HG03108 (cell line): ENCODE measurements at regions not wholly inside any gene's neighbourhood (a gene's known extent, or its start where the extent isn't known, plus 50 kb on each side); places are given as distances from the start of the nearest gene placed in this dataset.

Source experiments
- ATAC-seq: cut with Tn5 transposase; IDR thresholded peaks from one replicate; pipeline ENCODE4 v1.9.1; 2021; ENCODE audit warnings: moderate library complexity; ENCODE audit not compliant: unreplicated experiment

DNA sequence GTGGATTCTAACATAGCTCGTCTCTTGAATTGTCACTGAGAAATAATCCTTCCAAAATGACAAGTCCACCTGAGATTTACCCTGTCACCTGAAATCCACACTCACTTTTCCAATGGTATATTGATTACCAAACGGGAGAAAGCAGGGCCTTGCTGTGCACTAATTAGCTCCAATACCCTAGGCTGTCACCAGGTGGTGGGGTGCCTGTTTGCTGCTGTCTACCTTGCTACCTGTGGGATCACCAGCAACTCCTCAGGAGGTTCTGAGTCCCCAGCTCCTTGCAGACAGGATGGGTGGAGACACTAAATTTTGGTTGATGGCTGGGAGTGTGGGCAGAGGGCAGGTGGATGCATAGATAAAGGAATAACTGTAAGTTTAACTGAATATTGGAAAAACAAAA, 237.2 kb upstream of the ZNF32 start:
- no peak for ATAC-seq

DNA sequence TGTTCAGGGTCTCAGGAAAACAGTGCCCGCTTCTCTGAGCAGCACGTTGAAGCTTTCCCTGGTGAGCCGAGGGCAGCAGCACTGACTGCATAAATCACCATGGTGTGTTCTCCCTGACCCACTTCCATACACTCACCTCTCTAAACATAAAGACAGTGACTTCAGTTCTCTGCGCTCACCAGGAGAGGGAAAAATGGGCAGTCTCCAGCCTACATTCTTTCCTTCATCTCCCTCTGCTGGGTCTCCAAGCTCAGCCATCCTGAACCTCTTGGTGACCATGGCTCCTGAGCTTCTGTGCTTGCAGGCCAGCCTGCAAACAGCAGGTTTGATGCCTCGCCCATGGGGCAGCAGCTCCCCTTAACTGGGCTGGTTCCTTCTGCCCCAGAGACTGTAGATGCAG, 236.6 kb upstream of the ZNF32 start:
- no peak for ATAC-seq

DNA sequence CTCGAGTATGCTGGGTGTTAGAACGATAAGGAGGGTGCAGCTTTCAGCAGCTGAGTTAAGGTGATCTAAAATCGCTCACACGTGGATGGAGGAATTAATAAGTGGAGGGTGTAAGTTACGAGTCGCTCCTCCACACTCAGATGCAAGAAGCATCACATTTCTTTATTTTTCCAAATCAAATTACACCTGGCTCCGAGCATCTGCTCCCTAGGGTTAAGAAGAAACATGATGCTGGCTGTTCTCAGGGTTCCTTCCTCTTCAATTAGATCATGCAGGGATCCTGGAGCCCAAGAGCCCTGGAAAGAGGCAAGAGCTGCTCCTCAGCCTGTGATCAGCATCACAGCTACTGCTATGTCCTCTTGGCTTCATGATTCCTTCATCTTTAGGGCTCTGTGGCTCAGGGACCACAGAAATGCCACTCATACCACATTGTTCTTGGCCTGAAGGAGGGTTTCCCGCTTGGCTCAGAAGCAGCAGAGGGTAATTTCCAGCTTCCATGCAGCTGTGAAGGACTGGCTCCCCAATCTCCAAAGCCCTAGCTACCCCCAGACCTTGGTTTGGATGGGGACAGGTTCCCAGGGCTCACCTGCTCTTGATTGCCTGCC, 235.9 kb upstream of the ZNF32 start:
- no peak for ATAC-seq

DNA sequence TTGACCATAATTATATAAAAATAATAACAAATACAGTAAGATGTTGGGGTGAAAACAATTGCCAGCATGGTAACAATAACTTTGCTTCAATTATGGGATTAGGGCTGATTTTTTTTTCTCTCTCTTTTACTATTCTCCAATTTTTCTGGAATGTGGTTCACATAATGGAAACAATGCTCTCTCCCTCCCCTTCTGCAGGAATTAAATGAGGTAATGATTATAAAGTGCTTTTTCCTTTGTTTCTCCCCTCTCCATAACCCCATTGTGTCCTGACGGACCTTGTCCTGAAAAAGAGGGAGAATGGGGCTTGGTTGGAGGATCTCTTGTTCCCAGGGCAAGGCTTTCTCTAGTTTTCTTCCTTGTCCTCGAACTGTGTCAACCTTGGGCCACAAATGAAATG, 234.0 kb upstream of the ZNF32 start:
- no peak for ATAC-seq

DNA sequence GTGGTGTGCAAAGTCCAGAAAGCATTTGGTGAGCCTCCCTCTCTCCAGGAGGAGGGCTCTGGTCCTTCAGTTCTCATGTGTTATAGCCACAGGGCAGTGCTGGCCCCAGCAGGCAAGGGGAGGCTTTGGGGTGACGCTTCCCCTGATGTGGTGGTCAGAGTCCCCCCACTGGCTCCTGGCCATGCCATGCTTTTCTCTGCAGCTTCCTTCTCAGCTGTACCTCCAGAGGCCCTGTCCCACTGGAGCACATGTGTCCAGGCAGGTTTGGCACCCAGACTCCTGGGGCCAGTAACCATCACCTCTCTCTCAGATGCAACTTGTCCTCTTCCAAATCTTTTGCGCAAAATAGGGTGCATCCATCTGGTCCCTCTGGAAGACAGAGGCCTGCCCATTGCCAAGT, 233.0 kb upstream of the ZNF32 start:
- no peak for ATAC-seq

DNA sequence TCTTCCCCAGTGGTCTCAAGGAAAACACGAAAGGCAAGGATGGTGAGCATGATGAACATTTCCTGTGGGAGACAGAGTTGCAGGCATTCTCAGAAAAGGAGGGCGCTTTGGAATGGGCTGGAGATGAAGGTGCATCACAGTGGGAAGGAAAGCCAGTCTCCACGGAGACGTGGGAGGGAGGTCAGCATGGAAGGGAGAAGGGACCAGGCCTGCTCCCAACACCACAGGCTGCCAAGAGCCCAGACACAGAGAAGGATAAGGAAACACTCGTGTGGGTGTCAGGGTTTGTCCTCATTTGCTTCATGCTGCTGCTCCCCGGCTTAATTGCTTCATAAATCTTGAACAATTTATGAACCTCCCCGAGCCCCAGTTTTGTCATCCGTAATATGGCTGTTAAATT, 231.5 kb upstream of the ZNF32 start:
- ATAC-seq: no peak

DNA sequence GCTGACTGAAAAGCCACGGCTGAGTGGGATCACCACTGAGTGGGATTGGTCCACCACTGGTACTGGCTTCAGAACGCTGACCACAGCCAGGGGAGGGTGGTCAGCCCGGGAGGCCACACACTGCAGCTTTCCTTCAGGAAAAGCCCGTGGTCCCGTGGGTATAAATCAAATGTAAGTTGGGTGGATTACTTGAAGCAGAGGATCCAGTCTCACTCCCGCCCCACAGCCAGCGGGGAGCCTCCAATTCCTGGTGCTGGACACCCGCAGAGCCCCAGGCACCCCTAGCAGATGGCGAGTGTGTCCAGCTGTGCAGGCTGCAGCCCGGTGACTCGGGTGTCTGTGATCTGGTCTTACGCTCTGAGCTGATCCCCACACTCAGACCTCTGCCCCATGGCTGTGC, 231.1 kb upstream of the ZNF32 start:
- ATAC-seq: no peak

DNA sequence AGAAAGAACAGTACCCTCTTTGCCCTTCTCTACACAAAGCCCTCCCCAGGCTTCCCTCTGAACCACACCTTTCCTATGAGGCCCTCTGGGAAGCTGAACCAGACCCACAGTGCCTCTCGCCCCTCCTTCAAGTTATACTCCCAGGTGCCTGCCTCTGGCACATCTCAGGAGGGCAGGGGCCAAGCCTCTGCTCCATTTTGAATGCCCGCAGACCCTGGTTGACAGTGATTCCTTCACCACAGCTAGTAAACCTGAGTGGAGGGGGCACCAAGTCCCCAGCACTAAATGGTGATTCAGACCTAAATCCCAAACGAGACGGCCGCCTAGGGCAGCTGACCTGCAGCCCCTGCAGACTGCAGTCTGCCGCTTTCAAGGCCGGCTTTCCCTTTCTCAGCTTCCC, 230.5 kb upstream of the ZNF32 start:
- no peak for ATAC-seq

DNA sequence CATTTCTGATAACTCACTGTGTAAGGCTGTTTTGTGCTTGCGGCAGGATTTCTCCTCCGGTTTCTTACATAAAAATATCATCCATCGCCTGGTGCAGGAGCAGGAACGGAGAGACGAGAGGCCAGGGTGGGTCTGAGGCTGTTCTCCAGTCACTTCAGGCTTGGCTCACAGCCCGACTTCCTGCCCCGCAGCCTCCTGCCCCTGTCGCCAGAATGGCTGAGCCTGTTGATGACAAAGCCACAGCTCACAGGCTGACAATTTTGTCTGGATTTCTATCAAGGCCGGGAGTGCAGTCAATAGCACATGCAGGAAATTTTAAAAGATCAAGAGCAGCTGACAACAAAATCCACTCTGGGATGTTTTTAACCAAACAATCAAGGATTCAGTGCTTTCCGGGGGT, 229.7 kb upstream of the ZNF32 start:
- ATAC-seq: no peak

DNA sequence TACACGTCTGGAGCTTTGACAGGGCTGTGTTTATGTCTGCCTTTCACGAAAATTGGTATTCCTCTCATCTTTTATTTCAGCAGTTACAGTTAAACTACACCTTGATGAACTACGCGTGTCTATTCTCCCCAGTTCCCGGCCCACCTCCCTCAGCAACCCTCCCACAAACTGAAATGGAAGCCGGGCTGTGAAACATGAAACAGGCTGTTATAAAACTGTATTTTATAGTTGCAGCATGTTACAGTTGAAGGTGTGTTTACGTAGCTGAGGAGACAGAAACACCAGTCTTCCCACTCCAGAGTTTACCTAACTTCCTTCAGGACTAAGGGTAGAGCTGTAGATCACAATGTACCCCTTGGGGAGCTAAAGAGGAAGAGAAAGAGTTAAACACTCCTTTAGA, 228.3 kb upstream of the ZNF32 start:
- no peak for ATAC-seq

DNA sequence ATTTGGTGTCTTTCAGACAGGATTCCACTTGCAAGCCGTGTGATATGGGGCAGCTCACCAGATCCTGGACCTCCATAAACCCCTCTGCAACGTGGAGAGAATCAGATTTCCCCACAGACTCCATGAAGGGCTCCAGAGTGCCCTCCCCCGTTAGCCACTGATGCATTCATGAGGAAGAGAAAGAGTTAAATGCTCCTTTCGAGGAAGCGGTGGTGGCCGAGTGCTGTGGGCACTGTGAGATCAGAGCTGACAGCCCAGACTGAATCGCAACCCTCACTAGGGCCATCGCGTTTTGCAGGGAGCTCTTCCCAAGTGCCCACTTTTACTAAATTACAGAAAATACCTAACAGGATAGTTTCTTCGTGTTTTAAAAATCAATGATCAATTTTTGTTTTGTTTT, 226.3 kb upstream of the ZNF32 start:
- no peak for ATAC-seq

DNA sequence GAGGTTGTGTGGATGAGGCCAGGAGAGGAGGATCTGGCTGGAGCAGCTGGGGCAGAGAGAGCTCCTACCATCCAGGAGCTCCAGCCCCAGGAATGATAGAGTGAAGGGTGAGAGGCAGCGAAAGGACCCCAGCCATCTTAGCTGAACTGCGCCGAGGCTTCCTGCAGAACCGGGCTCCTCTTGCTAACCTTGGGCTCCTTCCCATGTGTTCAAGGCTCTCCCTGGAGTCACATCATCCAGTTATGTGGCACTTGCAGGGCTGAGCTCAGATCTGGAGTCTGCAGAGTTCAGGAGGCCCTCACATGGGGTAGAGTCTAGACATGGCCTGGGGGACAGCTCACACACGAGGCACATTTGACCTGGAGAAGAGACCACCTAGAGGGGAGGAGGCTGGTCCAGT, 225.0 kb upstream of the ZNF32 start:
- ATAC-seq: no peak

DNA sequence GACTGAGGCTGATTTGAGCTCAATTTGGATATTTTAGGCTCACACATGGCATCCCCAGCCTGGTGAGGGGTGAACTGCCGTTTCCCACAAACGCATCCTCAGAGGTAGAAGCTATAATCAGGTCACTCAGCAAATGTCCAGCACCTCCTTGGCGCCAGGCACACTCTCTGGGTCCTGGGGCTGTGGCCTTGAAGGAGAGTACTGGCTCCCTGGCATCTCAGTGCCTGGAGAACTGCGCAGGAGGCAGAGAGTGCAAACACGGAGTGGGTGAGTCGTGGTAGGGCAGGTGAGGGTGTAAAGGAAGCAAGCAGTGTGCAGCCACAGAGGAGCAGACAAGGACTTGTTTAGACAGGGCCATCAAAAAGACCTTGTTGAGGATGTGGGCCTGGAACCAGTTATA, 224.0 kb upstream of the ZNF32 start:
- ATAC-seq: no peak

DNA sequence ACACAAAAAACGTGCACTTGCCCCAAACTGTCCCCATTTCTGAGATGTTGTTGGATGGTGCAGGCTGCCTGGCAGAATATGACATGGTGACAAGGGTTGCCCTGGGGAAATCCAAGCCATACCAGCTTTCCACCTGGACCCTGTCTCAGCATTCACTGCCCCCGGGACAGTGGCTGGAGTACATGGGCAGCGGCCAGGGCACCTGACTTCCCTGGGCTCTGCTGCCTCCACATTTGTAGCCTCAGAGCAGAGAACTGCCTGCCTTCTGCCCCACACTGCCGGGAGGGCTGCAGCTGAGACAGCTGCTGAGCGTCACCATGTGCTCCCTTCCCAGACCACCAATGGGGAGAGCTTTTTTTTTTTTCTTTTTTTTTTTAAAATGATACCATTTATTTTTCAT, 222.9 kb upstream of the ZNF32 start:
- no peak for ATAC-seq

DNA sequence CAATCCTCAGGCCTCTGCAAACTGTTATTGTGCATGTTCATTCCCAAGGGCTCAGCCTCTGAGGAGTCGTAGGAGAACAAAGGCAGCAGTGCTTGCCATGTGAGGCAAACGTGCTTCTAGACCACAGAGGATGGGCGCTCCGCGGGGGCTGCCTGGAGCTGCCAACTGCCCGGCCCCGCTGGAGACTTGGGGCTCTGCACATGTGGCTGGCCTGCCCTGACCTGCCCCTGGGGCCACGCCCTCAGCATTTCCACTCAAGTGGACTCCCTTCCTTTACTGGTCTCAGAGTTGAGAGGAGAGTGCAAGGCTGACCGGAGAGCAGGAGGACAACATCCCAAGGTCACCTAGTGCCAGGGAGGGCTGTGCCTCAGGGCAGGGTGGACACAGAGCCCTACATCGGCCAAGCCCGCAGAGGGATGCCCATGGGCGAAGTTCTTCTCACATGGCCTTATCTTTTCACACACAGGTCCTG, 222.3 kb upstream of the ZNF32 start:
- ATAC-seq: no peak

DNA sequence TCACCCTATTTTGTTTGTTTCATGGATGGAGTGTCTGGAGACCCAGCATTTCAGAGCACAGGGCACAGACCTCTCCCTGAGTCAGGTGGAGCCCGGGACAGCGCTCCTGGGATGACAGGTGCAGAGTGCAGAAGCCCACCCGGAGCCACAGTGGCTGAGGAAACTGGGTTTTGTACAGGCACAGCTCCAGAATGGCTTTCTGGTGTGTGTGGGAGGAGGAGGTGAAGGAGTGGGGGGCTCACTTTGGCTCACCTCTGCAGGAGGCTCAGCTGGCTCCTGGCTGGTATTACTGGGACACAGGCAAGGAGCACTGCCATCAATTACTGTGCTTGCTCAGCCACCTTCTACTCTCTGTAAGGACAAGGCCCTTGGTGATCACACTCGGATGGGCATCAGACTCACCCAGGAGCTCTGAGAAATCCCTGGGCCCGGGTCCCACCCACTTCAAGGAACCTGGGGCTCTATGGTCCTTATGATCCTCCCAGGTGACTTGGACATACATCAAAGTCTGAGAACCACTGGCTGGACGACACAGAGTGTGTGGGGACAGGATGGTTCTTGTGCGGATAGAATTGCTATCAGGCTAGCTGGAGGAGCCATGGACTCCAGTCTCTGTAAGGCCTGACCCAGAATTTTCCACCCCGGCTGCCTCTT, 221.1 kb upstream of the ZNF32 start:
- no peak for ATAC-seq

DNA sequence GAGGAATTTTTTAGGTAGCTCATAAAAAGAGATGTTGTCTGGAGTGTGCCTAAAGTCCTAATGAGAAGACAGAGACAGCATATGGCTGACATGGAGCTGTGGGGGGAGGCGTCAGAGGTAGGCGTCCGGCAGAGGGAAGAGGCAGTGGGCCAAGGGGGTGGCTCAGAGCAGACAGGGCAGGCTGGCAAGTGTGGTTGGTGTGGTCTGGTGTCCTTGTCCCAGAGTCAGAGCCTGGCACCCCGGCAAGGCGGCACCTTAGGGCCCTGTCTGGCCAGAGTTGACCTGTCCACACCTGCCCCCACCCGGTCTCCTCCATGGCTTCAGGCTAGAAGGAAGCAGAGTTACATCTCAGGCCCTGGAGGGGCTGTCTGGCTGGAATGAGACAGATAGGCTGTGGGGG, 220.3 kb upstream of the ZNF32 start:
- no peak for ATAC-seq

DNA sequence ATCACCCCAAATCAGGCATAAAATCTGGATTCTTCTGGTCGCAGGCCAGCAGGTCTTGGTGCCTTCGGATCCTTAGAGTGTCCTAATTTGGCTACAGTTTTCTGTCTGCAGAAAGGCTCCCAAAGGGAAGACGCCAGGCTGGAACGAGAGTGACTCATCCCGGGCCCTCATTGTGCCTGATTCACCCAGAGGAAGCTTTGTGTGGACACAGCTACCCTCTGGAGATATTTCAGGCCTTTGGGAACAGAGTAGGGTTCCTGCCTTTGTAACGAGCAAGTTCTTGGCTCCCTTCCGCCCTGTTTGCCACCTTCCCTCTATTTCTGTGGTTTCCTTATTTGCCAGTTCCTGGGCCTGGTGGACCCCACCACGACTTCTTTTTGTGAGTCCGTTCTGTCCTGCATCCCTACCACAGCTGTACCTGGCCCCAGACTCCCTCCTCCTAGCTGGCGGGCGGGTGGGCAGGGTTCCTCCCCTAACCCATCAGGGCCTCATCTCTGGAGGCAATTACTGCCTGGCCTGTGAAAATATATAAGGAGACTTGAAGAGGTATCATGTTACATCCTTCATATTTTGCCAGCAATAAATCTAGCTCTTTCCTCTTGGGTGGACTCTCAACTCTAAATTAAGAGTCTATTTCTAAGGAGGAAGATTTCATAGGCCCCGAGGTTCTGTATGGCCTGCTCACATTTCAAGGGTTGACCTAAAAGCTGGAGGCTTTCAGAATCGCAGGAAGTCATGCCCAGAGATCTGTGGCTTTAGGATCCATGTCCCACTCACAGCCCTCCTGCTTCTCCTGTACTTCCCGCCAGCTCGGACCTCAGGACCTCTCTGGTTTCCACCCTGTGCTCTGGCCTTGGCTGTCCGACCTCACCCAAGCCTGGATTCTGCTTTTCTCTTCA, 219.2 kb upstream of the ZNF32 start:
- no peak for ATAC-seq

DNA sequence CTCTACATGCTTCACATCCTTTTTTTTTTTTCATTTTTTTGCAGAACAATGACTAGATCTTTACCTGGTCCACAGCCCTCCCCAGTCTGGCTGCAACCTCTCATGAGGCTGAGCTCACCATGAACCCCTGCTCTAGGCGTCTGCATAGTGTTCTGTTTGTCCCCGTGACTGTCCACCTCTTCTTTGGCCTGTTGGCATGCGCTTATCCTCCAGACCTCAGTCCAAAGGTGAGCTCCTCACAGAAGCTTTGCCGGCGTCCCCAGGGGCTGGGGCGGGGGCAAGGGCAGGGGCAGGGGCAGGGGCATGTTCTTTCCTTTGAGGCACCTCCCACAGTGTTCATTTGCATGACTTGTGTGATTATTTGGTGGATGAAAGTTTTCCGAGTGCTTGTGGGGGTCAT, 218.4 kb upstream of the ZNF32 start:
- no peak for ATAC-seq

DNA sequence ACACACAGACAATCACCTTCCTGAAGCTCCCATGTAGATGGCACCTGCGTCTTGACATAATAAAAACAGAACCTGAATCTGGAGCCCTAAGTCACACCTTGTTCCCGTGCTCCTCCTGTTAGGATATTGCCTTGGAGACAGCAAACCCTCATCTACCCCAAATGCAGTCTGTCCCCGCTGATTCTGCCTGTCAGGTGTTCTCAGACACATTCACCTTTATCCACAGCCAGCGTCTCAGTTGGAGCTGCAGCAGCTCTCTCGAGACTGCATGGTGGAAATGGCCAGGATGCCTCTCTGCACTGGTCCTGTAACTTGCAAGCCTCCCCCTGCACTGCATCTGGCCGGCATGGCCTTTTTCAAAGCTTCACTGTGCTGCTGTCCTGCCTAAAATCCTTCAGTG, 218.0 kb upstream of the ZNF32 start:
- no peak for ATAC-seq

DNA sequence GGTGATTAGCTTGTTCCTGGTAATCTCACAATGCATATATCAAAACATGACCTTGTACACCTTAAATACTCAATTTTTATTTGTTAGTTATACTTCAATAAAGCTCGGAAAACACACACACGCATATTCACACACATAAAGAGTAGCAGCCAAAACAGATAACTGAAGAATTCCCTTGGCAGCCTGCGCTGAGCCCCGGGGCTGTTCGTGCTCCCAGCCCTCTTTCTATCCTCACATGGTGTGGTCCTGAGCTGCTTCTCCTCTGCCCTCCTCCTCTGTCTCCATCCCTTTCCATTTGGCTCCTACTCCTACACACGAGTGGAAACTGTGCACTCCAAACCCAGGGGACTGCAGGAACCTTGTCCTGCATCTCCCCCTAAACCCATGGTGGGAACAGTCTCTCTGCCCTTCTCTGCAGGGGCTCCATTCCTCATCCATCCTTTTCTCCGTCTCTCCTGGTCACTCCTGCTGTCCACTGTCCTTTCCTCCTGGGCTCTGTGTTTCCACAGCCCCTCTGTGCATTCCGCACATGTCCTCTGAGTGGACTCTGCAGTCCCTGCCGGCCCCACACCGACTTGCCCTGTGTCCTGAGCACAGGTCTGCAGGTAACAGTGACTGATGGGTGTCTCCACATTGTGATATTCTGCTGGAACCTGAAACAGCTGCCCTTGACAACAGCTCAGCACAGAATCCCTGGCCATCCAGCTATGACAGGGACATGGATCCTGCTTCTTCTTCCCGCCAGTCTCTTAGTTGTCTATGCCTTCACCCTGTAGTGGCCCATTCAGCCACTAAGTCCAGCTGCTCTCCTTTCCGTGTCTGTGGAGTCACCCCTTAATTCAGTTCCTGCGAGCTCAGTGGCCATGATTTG, 216.8 kb upstream of the ZNF32 start:
- no peak for ATAC-seq
